ENCODE measurements at regions not wholly inside any gene's neighbourhood (a gene's known extent, or its start where the extent isn't known, plus 50 kb on each side); places are given as distances from the start of the nearest gene placed in this dataset.
A peak's percentile ranks its signal among the peaks of the same experiment; 100 is the strongest.

- TF ChIP-seq ZNF511 (CRISPR knock-in tag; IDR thresholded peaks at IDR 0.05): no peak
- peak; percentile 53; the same call in 1 of the 2 replicates for TF ChIP-seq TCF3 (CRISPR knock-in tag; IDR thresholded peaks at IDR 0.05)
- TF ChIP-seq DNMT1 (IDR thresholded peaks at IDR 0.05): no peak
- no peak for TF ChIP-seq HNRNPUL1 (IDR thresholded peaks at IDR 0.05; ENCODE audit: low read length)
- 0 out of 2 replicates have a peak, but pooled peaks have one; percentile 43 for TF ChIP-seq L3MBTL2 (IDR thresholded peaks at IDR 0.05)
- TF ChIP-seq ZFP36 (IDR thresholded peaks at IDR 0.05; ENCODE audit: low read depth, low read length, partially characterized antibody): no peak
- no peak for TF ChIP-seq HDGF (IDR thresholded peaks at IDR 0.05)
- TF ChIP-seq NR0B1 (IDR thresholded peaks at IDR 0.05; ENCODE audit: partially characterized antibody): no peak
- TF ChIP-seq MCM3 (IDR thresholded peaks at IDR 0.05): no peak
- TF ChIP-seq ELK1 (CRISPR knock-in tag; IDR thresholded peaks at IDR 0.05): no peak
- no peak for TF ChIP-seq HMG20A (CRISPR knock-in tag; conservative IDR thresholded peaks at IDR 0.05)
- no peak for TF ChIP-seq XRCC3 (IDR thresholded peaks at IDR 0.05)
- TF ChIP-seq CLOCK (CRISPR knock-in tag; IDR thresholded peaks at IDR 0.05; ENCODE audit: borderline replicate concordance): no peak
- TF ChIP-seq FOXP4 (CRISPR knock-in tag; IDR thresholded peaks at IDR 0.05; ENCODE audit: borderline replicate concordance): no peak
- no peak for TF ChIP-seq ZC3H4 (CRISPR knock-in tag; IDR thresholded peaks at IDR 0.05; ENCODE audit: borderline replicate concordance)
- no peak; the same call in 1 of the 2 replicates for TF ChIP-seq NFRKB (IDR thresholded peaks at IDR 0.05; ENCODE audit: low read depth)
- TF ChIP-seq ELF2 (CRISPR knock-in tag; IDR thresholded peaks at IDR 0.05): no peak
- no peak for TF ChIP-seq ZBTB7A (IDR thresholded peaks at IDR 0.05; ENCODE audit: borderline replicate concordance, control insufficient read depth, low read depth, low read length)
- no peak for TF ChIP-seq CREB1 (IDR thresholded peaks at IDR 0.05)
- no peak for TF ChIP-seq CREB1 (CRISPR knock-in tag; IDR thresholded peaks at IDR 0.05)
- no peak for TF ChIP-seq CC2D1A (IDR thresholded peaks at IDR 0.05)
- TF ChIP-seq SREBF2 (CRISPR knock-in tag; IDR thresholded peaks at IDR 0.05): no peak
- no peak for TF ChIP-seq ZNF76 (CRISPR knock-in tag; IDR thresholded peaks at IDR 0.05; ENCODE audit: borderline replicate concordance)
These were observed 62.8 kb upstream of the CD93 start (continued) for GRCh38 chr20:23148731-23149570.
